DMS153 (cell line): ENCODE measurements at regions not wholly inside any gene's neighbourhood (a gene's known extent, or its start where the extent isn't known, plus 50 kb on each side); places are given as distances from the start of the nearest gene placed in this dataset.
"Not testable (repeated sequence)": the region's sequence is repeated elsewhere in the genome, so short reads cannot be mapped to it uniquely, and the experiment has no call there.

Experiments used
- DNase-seq: peaks from one replicate; lab custom pipeline; 2025; lab: John Stamatoyannopoulos, UW

GRCh38 chr7:119270045-119270464, 1002.9 kb upstream of the KCND2 start:
- peak; percentile 62 for DNase-seq

- no peak for DNase-seq
Observed at GRCh38 chr7:119270644-119271043, 1002.3 kb upstream of the KCND2 start.

- DNase-seq: no peak
Observed at GRCh38 chr7:119271147-119271779, 1001.7 kb upstream of the KCND2 start.

- DNase-seq: no peak
Observed at GRCh38 chr7:119281181-119281846, 991.7 kb upstream of the KCND2 start.

- no peak for DNase-seq
Observed at GRCh38 chr7:119283353-119283752, 989.6 kb upstream of the KCND2 start.

- DNase-seq: no peak
Observed at GRCh38 chr7:119288416-119288815, 984.6 kb upstream of the KCND2 start.

- DNase-seq: not testable (repeated sequence)
Observed at GRCh38 chr7:119300341-119300740, 972.6 kb upstream of the KCND2 start.

GRCh38 chr7:119320316-119320715, 952.7 kb upstream of the KCND2 start:
- no peak for DNase-seq

GRCh38 chr7:119329715-119330114, 943.3 kb upstream of the KCND2 start:
- DNase-seq: no peak

- DNase-seq: no peak
Observed at GRCh38 chr7:119335405-119335804, 937.6 kb upstream of the KCND2 start.

- no peak for DNase-seq
Observed at GRCh38 chr7:119341822-119342221, 931.2 kb upstream of the KCND2 start.

GRCh38 chr7:119343289-119343688, 929.7 kb upstream of the KCND2 start:
- no peak for DNase-seq

- no peak for DNase-seq
Observed at GRCh38 chr7:119344466-119344865, 928.5 kb upstream of the KCND2 start.

- DNase-seq: no peak
Observed at GRCh38 chr7:119348491-119348890, 924.5 kb upstream of the KCND2 start.

GRCh38 chr7:119350334-119350733, 922.6 kb upstream of the KCND2 start:
- no peak for DNase-seq

GRCh38 chr7:119351320-119351719, 921.7 kb upstream of the KCND2 start:
- DNase-seq: no peak

- no peak for DNase-seq
Observed at GRCh38 chr7:119374436-119374835, 898.5 kb upstream of the KCND2 start.

GRCh38 chr7:119377861-119378260, 895.1 kb upstream of the KCND2 start:
- DNase-seq: no peak

- no peak for DNase-seq
Observed at GRCh38 chr7:119382726-119383125, 890.2 kb upstream of the KCND2 start.

- no peak for DNase-seq
Observed at GRCh38 chr7:119395024-119395423, 878.0 kb upstream of the KCND2 start.

- DNase-seq: no peak
Observed at GRCh38 chr7:119397156-119397555, 875.8 kb upstream of the KCND2 start.

GRCh38 chr7:119408596-119408995, 864.4 kb upstream of the KCND2 start:
- no peak for DNase-seq

GRCh38 chr7:119413314-119413805, 859.6 kb upstream of the KCND2 start:
- no peak for DNase-seq

- DNase-seq: no peak
Observed at GRCh38 chr7:119415682-119416081, 857.3 kb upstream of the KCND2 start.
